ENCODE measurements at regions not wholly inside any gene's neighbourhood (a gene's known extent, or its start where the extent isn't known, plus 50 kb on each side); places are given as distances from the start of the nearest gene placed in this dataset.

GRCh38 chr2:241949736-241950412, 80.3 kb downstream of the RTP5 start (continued):
- TF ChIP-seq POU6F1 (CRISPR knock-in tag; IDR thresholded peaks at IDR 0.05; ENCODE audit: borderline replicate concordance, low read depth) (no peak), ZNF70 (CRISPR knock-in tag; IDR thresholded peaks at IDR 0.05) (no peak), ZC3H10 (CRISPR knock-in tag; IDR thresholded peaks at IDR 0.05) (no peak), PATZ1 (CRISPR knock-in tag; IDR thresholded peaks at IDR 0.05; ENCODE audit: borderline replicate concordance) (no peak)

GRCh38 chr2:241950413-241951315, 81.1 kb downstream of the RTP5 start:
- TF ChIP-seq ZNF70 (CRISPR knock-in tag; IDR thresholded peaks at IDR 0.05) (no peak), CSDC2 (CRISPR knock-in tag; IDR thresholded peaks at IDR 0.05) (no peak), ZFP30 (CRISPR knock-in tag; IDR thresholded peaks at IDR 0.05) (no peak), RARB (CRISPR knock-in tag; IDR thresholded peaks at IDR 0.05) (no peak), PATZ1 (CRISPR knock-in tag; IDR thresholded peaks at IDR 0.05; ENCODE audit: borderline replicate concordance) (no peak), TOX (CRISPR knock-in tag; IDR thresholded peaks at IDR 0.05; ENCODE audit: borderline replicate concordance) (no peak), ZNF565 (CRISPR knock-in tag; conservative IDR thresholded peaks at IDR 0.05; ENCODE audit: low read depth) (no peak), ISL1 (CRISPR knock-in tag; IDR thresholded peaks at IDR 0.05) (no peak), CSRNP3 (CRISPR knock-in tag; IDR thresholded peaks at IDR 0.05) (no peak), ESRRG (CRISPR knock-in tag; IDR thresholded peaks at IDR 0.05) (no peak), TCF4 (CRISPR knock-in tag; IDR thresholded peaks at IDR 0.05; ENCODE audit: borderline replicate concordance) (no peak), ZNF8 (CRISPR knock-in tag; IDR thresholded peaks at IDR 0.05) (no peak), CREB5 (CRISPR knock-in tag; IDR thresholded peaks at IDR 0.05; ENCODE audit: low read depth) (no peak), OSR1 (CRISPR knock-in tag; IDR thresholded peaks at IDR 0.05) (no peak), ZC3H10 (CRISPR knock-in tag; IDR thresholded peaks at IDR 0.05) (no peak)
- ATAC-seq, result peak; percentile 93

- no peak for TF ChIP-seq ISL1 (CRISPR knock-in tag; IDR thresholded peaks at IDR 0.05)
- no peak for TF ChIP-seq ZFP3 (CRISPR knock-in tag; IDR thresholded peaks at IDR 0.05)
- TF ChIP-seq SNAI2 (CRISPR knock-in tag; IDR thresholded peaks at IDR 0.05), result no peak
- TF ChIP-seq PPARA (CRISPR knock-in tag; IDR thresholded peaks at IDR 0.05; ENCODE audit: borderline replicate concordance), result no peak
- no peak for TF ChIP-seq CSDC2 (CRISPR knock-in tag; IDR thresholded peaks at IDR 0.05)
- TF ChIP-seq RARB (CRISPR knock-in tag; IDR thresholded peaks at IDR 0.05), result no peak
- TF ChIP-seq GLIS3 (CRISPR knock-in tag; IDR thresholded peaks at IDR 0.05), result no peak
- TF ChIP-seq TCF4 (CRISPR knock-in tag; IDR thresholded peaks at IDR 0.05; ENCODE audit: borderline replicate concordance), result no peak
- TF ChIP-seq ZFP30 (CRISPR knock-in tag; IDR thresholded peaks at IDR 0.05), result no peak
- TF ChIP-seq POU6F1 (CRISPR knock-in tag; IDR thresholded peaks at IDR 0.05; ENCODE audit: borderline replicate concordance, low read depth), result no peak
- TF ChIP-seq ZNF565 (CRISPR knock-in tag; conservative IDR thresholded peaks at IDR 0.05; ENCODE audit: low read depth), result no peak
- no peak for ATAC-seq
Measured at GRCh38 chr2:241951316-241951700, 81.8 kb downstream of the RTP5 start.

Data from SK-N-SH treated with all-trans-retinoic acid at 6 μM for 48 hours (cell line).